Cardiac fibroblast (primary cell): ENCODE measurements at regions not wholly inside any gene's neighbourhood (a gene's known extent, or its start where the extent isn't known, plus 50 kb on each side); places are given as distances from the start of the nearest gene placed in this dataset.
A peak's percentile ranks its signal among the peaks of the same experiment; 100 is the strongest.

Experiments
- DNase-seq, 2 donors: peaks; one replicate each; pipeline versions ENCODE4 v3.0.0 to v3.0.0-alpha.2; 2010; ENCODE audit warnings: low read depth in 2 of 2
- H3K4me3 ChIP-seq, 2 donors: replicated peaks in 1 of 2; 1 replicate in 1 of 2; 2 replicates in 1 of 2; pipeline ENCODE4 v1.5.1; 2011; ENCODE audit warnings: low read depth in 2 of 2, low read length in 2 of 2, mild to moderate bottlenecking in 2 of 2, moderate library complexity in 1 of 2
- TF ChIP-seq, protein P1 (sequence below): IDR thresholded peaks from one replicate; pipeline ENCODE4 v1.5.1; 2011; ENCODE audit warnings: low read depth, mild to moderate bottlenecking, low read length, inconsistent platforms

DNA sequence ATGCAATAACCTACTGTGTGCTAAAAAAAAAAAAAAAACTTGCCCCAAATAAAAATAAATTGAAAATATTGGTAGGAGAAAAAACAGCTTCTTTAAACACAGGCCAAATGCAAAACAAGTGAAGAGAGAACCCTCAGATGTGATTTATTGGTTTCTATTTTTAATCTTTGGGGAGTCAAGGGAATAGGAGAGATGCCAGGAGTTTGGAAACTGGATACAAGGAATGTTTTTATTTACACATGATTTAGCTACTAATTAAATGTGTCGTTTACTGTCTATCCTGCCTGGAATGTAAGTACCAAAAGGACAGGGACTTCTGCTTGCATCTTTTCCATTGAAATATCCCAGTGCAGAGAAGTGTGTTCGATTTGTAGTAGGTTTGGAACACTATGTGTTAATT is 810.7 kb downstream of the MAFB start:
- TF ChIP-seq, protein P1, sequence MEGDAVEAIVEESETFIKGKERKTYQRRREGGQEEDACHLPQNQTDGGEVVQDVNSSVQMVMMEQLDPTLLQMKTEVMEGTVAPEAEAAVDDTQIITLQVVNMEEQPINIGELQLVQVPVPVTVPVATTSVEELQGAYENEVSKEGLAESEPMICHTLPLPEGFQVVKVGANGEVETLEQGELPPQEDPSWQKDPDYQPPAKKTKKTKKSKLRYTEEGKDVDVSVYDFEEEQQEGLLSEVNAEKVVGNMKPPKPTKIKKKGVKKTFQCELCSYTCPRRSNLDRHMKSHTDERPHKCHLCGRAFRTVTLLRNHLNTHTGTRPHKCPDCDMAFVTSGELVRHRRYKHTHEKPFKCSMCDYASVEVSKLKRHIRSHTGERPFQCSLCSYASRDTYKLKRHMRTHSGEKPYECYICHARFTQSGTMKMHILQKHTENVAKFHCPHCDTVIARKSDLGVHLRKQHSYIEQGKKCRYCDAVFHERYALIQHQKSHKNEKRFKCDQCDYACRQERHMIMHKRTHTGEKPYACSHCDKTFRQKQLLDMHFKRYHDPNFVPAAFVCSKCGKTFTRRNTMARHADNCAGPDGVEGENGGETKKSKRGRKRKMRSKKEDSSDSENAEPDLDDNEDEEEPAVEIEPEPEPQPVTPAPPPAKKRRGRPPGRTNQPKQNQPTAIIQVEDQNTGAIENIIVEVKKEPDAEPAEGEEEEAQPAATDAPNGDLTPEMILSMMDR, result no peak
- H3K4me3 ChIP-seq, result no peak overlapping the region
- DNase-seq, result no peak

DNA sequence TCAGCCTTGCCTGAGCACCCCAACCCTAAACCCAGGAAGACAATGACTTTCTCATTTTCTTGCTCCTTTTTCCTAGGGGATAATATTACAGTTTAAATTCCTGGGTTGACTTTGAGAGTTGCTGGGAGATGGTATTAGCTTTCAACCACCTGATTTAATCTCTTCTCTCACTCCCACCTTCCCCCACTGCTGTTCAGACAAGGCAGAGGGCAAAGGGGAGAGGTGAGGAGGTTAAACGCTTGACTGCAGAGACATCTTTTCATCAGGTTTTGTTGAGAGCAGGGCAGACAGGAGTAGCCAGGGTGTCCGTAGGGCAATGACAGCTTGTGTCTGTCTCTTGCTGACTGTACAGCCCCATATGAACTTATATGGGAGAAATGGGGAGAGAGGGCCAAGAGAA is 811.2 kb downstream of the MAFB start:
- no peak overlapping the region for H3K4me3 ChIP-seq
- DNase-seq, result no peak
- TF ChIP-seq, protein P1, result no peak

DNA sequence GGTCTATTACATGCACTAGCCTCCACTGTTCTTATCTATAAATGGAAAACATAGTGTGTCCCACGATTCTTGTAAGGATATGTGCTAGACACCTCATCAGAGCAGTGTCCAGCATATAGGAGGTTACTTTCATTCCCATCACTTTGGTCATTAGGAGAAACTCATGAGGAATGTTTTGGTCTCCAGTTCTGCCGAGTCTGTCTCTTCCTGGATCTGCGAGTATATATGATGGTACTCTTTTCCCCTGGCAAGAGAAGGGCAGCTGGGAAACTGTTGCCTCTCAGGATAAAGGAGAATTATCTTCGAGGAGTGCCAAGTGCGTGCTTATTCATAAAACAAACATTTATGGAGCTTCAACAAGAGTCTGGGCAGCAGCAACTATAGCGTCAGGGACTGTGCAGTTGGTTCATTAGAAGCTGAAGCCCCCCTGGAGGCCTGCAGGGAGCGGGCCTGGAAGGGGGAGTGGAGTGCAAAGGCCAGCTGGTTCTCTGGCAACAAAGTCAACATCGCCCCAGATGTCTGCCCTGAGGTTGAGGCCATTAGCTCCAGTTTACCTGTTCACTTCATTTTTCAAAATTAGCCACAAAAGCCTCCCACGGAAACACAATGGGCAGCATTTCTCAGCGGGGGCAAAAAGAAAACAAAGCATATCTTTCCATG is 811.9 kb downstream of the MAFB start:
- no peak overlapping the region for H3K4me3 ChIP-seq
- TF ChIP-seq, protein P1, result no peak
- DNase-seq, result no peak

DNA sequence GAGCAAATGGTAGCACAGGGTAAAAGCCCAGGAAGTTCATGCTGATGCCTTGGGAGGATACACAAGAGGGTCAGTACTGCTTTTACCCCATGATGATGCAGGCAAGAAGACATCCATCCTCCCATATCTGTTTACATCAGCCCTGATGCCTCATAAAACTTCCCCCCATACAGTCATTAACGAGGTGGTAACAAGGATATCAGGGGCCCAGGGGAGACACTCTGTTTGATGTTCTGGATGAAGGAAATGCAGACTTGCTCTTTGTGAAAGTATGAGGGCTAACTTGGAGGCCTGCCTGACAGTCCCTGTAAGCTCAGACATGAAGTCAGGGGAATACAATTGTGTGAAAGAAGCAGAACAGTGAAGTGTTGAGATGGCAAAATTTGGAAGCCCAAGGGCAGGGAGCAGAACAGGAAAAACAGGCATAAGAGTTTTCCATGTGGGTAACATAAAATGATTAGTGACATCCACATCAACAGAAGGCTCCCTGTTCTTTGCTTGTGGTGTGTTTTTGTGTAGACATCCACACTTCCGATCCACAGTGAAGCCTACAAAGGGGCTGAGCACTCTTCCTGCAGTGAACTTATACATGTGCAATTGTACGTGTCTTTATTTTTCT is 813.4 kb downstream of the MAFB start:
- no peak for DNase-seq
- H3K4me3 ChIP-seq, result no peak overlapping the region
- TF ChIP-seq, protein P1, result no peak

DNA sequence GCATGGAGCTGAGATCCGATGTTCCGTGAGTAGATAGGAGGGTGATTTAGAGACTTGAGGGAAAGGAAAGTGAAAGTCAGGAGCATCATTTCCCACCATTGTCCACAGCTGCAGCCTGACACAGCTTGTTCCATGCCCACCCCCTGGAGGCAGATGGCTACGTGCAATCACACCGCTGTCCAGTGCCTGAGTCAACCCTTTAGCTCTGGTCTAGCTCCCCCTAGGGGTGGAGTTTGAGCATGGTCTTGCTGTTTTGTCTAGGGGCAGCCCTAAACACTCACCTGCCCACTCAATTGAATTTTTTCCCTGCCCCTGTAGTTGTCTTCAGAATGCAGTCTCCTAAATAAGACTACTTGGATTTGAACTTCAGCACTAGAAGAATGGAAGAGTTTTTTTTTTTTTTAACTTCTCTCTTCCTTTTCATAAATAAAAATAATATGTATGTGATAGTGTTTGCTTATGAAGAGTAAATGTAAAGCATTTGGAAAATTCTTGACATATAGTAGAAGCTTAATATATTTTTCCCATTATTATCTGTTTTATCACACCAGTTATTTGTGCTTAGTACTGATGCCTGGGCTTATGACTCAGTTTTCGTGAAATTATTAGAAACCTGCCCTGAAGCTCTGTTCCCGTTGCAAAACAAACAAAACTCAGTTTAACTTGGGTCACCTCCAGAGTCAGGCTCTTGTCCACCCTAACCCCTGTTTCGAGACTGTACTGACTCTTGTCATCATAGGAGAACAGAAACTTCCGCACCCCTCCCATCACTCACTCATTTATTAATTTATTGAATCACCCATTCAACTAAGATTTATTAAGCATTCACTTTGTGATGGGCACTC is 814.8 kb downstream of the MAFB start:
- peak; percentile 83 to 85 for DNase-seq

DNA sequence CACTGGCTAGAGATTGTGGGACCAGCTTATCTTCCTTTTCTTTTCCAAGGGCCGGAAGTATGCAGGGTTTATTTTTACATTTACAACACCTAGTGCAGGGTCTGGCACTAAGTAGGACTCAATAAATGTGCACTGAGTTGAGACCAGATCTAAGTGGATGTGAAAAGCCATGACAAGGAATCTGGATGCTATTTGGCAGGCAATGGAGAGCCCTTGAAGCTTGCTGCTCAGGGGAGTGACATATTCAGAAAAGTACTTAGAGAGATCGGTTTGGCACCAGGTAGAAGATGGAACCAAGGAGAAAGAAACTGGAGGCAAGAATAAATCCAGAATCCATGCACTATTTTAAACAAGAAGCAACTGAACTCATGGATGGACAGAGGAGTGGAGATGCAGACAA is 815.8 kb downstream of the MAFB start:
- no peak overlapping the region for H3K4me3 ChIP-seq
- TF ChIP-seq, protein P1, result no peak
- DNase-seq, result no peak

More for the DNA sequence above, 814.8 kb downstream of the MAFB start:
- TF ChIP-seq, protein P1, result peak; percentile 81
- H3K4me3 ChIP-seq, result no peak overlapping the region
